Fibroblast of lung (primary cell): ENCODE measurements at regions not wholly inside any gene's neighbourhood (a gene's known extent, or its start where the extent isn't known, plus 50 kb on each side); places are given as distances from the start of the nearest gene placed in this dataset.
A peak's percentile ranks its signal among the peaks of the same experiment; 100 is the strongest.

Experiments used
- DNase-seq, 2 donors: peaks; one replicate each; pipeline versions ENCODE4 v3.0.0 to v3.0.0-alpha.2; 2010; ENCODE audit warnings: low read depth in 2 of 2
- H2AFZ ChIP-seq: 2 replicates; pipeline ENCODE4 v1.5.1; 2012; ENCODE audit warnings: low read length, control low read depth, inconsistent platforms
- H3K27ac ChIP-seq: 2 replicates; pipeline ENCODE4 v1.5.1; 2011; ENCODE audit warnings: low read length, control low read depth; ENCODE audit not compliant: insufficient read depth
- H3K27me3 ChIP-seq: 2 replicates; pipeline ENCODE4 v1.5.1; 2011; ENCODE audit warnings: mild to moderate bottlenecking, low read length; ENCODE audit not compliant: control insufficient read depth, insufficient read depth
- H3K36me3 ChIP-seq: 2 replicates; pipeline ENCODE4 v1.5.1; 2011; ENCODE audit warnings: low read length; ENCODE audit not compliant: control insufficient read depth, insufficient read depth
- H3K4me1 ChIP-seq: 2 replicates; pipeline ENCODE4 v1.5.1; 2011; ENCODE audit warnings: low read length; ENCODE audit not compliant: control insufficient read depth, insufficient read depth; ENCODE audit errors: extremely low read depth
- H3K4me2 ChIP-seq: 2 replicates; pipeline ENCODE4 v1.5.1; 2011; ENCODE audit warnings: low read length, control low read depth; ENCODE audit not compliant: insufficient read depth; ENCODE audit errors: extremely low read depth
- H3K4me3 ChIP-seq, 4 experiments: fragments of 200-600 bp in 1 of 4; sonication (generic) in 1 of 4; replicated peaks in 1 of 4; 2 replicates each; pipeline ENCODE4 v1.5.1; 2011 to 2016; ENCODE audit warnings: low read length in 4 of 4, low read depth in 3 of 4, mild to moderate bottlenecking in 3 of 4, control low read depth in 2 of 4, inconsistent platforms in 1 of 4, mixed read lengths in 1 of 4; ENCODE audit not compliant: insufficient read depth in 1 of 4; ENCODE audit errors: control extremely low read depth in 1 of 4
- H3K79me2 ChIP-seq: 2 replicates; pipeline ENCODE4 v1.5.1; 2012; ENCODE audit warnings: mild to moderate bottlenecking, low read length, inconsistent platforms; ENCODE audit not compliant: control insufficient read depth, insufficient read depth
- H3K9ac ChIP-seq: 2 replicates; pipeline ENCODE4 v1.5.1; 2011; ENCODE audit warnings: mild to moderate bottlenecking, low read length, control low read depth; ENCODE audit not compliant: insufficient read depth
- H3K9me3 ChIP-seq: 2 replicates; pipeline ENCODE4 v1.5.1; 2012; ENCODE audit warnings: low read depth, low read length; ENCODE audit not compliant: control insufficient read depth, insufficient read depth
- H4K20me1 ChIP-seq: 2 replicates; pipeline ENCODE4 v1.5.1; 2011; ENCODE audit warnings: low read length; ENCODE audit not compliant: control insufficient read depth, insufficient read depth; ENCODE audit errors: extremely low read depth
- CTCF ChIP-seq, 2 donors: IDR thresholded peaks in 1 of 2; conservative IDR thresholded peaks in 1 of 2; 1 replicate in 1 of 2; 2 replicates in 1 of 2; pipeline ENCODE4 v1.5.1; 2011 to 2012; ENCODE audit warnings: low read length in 2 of 2, control low read depth in 1 of 2, inconsistent platforms in 1 of 2, low read depth in 1 of 2, mild to moderate bottlenecking in 1 of 2
- EZH2 ChIP-seq: IDR thresholded peaks from 2 replicates; pipeline ENCODE4 v1.5.1; 2012; ENCODE audit warnings: low read length, control low read depth, mild to moderate bottlenecking; ENCODE audit errors: missing control alignments

GRCh38 chr15:66929843-66930402, 135.5 kb upstream of the SMAD3 start:
- no peak overlapping the region for H3K4me2 ChIP-seq
- no peak for DNase-seq

DNA sequence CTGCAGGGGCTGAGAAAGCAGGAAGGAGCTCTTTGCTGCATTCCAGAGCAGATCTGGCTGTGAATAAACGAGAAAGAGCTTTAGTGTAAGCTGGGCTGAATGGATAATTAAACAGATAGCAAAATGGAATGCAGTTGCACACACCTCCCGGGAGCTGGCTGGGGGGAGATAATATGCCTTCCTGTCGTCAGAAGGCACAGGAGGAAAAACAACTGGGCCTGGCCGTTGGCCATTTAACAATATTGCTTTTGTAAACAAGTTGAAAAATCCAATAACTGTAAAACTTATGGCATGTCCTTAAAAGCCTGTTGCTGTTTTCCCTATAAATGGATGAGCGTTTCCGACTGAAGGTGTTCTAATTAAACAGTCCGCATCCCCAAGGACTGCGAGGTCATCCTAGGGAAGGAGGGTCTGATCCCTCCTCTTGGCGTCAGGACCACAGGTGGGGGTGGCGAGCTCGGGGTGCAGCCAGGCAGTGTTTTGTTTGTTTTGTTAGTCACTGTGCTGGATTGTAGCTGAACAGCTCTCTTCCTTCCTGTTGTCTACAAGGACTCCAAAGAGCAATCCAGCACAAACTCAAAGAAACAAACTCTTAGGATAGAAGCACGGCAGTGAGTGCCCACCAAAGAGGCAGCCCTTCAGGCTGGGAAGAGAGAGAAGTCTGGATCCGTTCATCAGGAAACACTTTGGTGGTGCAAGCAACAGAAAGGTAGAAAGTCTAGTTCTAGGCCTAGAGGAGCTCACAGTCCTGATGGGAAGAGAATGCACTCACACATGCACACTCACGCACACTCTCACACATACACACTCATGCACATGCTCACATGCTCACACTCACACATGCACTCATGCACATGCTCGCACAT, 133.4 kb upstream of the SMAD3 start:
- no peaks in the 10 kb centered on the region for H3K27me3 ChIP-seq
- no peaks in the 10 kb centered on the region for H4K20me1 ChIP-seq
- no peaks in the 10 kb centered on the region for H3K9me3 ChIP-seq
- peak overlapping the region; percentile 5 for H3K27ac ChIP-seq
- H3K79me2 ChIP-seq: no peaks in the 10 kb centered on the region
- peak overlapping the region; percentile 72 for H3K4me2 ChIP-seq
- H2AFZ ChIP-seq: peak overlapping the region; percentile 34
- peak; percentile 34 to 65 for DNase-seq
- no peak overlapping the region for H3K4me3 ChIP-seq
- peaks cover 29% of the 10 kb centered on the region for H3K4me1 ChIP-seq
- no peaks in the 10 kb centered on the region for H3K36me3 ChIP-seq
- TF ChIP-seq EZH2: no peak
- TF ChIP-seq CTCF (conservative IDR thresholded peaks at IDR 0.05 in 1 of 2, IDR thresholded peaks at IDR 0.05 in 1 of 2; ENCODE audit: low read depth in 1 of 2, low read length in 2 of 2): no peak
- no peak overlapping the region for H3K9ac ChIP-seq

More at GRCh38 chr15:66929843-66930402, 135.5 kb upstream of the SMAD3 start:
- H4K20me1 ChIP-seq: no peaks in the 10 kb centered on the region
- H3K4me1 ChIP-seq: peaks cover 19% of the 10 kb centered on the region
- TF ChIP-seq CTCF (conservative IDR thresholded peaks at IDR 0.05 in 1 of 2, IDR thresholded peaks at IDR 0.05 in 1 of 2; ENCODE audit: low read depth in 1 of 2, low read length in 2 of 2) (no peak), EZH2 (no peak)
- H2AFZ ChIP-seq: no peak overlapping the region
- H3K27ac ChIP-seq: no peak overlapping the region
- H3K9me3 ChIP-seq: no peaks in the 10 kb centered on the region
- H3K36me3 ChIP-seq: no peaks in the 10 kb centered on the region
- no peak overlapping the region for H3K9ac ChIP-seq
- H3K27me3 ChIP-seq: no peaks in the 10 kb centered on the region
- H3K4me3 ChIP-seq: no peak overlapping the region
- H3K79me2 ChIP-seq: no peaks in the 10 kb centered on the region

- no peaks in the 10 kb centered on the region for H4K20me1 ChIP-seq
- H3K4me3 ChIP-seq: no peak overlapping the region
- H3K27ac ChIP-seq: peak overlapping the region; percentile 5
- no peaks in the 10 kb centered on the region for H3K9me3 ChIP-seq
- peaks cover 30% of the 10 kb centered on the region for H3K4me1 ChIP-seq
- H3K79me2 ChIP-seq: no peaks in the 10 kb centered on the region
- H3K36me3 ChIP-seq: no peaks in the 10 kb centered on the region
- TF ChIP-seq CTCF (conservative IDR thresholded peaks at IDR 0.05 in 1 of 2, IDR thresholded peaks at IDR 0.05 in 1 of 2; ENCODE audit: low read depth in 1 of 2, low read length in 2 of 2): no peak
- TF ChIP-seq EZH2: no peak
- no peak overlapping the region for H3K4me2 ChIP-seq
- H2AFZ ChIP-seq: no peak overlapping the region
- H3K9ac ChIP-seq: no peak overlapping the region
- no peaks in the 10 kb centered on the region for H3K27me3 ChIP-seq
- DNase-seq: no peak
Measured at GRCh38 chr15:66932634-66933024, 132.8 kb upstream of the SMAD3 start.
